Progenitor cell of endocrine pancreas (in vitro differentiated cells): ENCODE measurements at regions not wholly inside any gene's neighbourhood (a gene's known extent, or its start where the extent isn't known, plus 50 kb on each side); places are given as distances from the start of the nearest gene placed in this dataset.

Experiments
- DNase-seq: peaks from one replicate; pipeline ENCODE4 v3.0.0; 2021; ENCODE audit warnings: low spot score; ENCODE audit not compliant: unreplicated experiment
- H3K27ac Mint-ChIP-seq: 2 replicates; pipeline ENCODE4 v1.8.0; 2021; ENCODE audit warnings: mild to moderate bottlenecking, moderate library complexity, mixed read lengths
- H3K27me3 Mint-ChIP-seq: 2 replicates; pipeline ENCODE4 v1.8.0; 2021; ENCODE audit warnings: mixed read lengths
- H3K36me3 Mint-ChIP-seq: 2 replicates; pipeline ENCODE4 v1.8.0; 2022; ENCODE audit warnings: mixed read lengths; ENCODE audit not compliant: insufficient read depth
- H3K4me1 Mint-ChIP-seq: 2 replicates; pipeline ENCODE4 v1.8.0; 2021; ENCODE audit warnings: low read depth, mixed read lengths
- H3K4me3 Mint-ChIP-seq: 2 replicates; pipeline ENCODE4 v1.8.0; 2021; ENCODE audit warnings: low read depth, mild to moderate bottlenecking, moderate library complexity, mixed read lengths
- H3K9me3 Mint-ChIP-seq: 2 replicates; pipeline ENCODE4 v1.8.0; 2021; ENCODE audit warnings: low read depth, mixed read lengths
- TF ChIP-seq, protein P1 (sequence below): fragments of 200-600 bp; sonication (generic); IDR thresholded peaks from one replicate; pipeline ENCODE4 v1.5.0; 2021; ENCODE audit warnings: antibody characterized with exemption, mild to moderate bottlenecking; ENCODE audit not compliant: unreplicated experiment

DNA sequence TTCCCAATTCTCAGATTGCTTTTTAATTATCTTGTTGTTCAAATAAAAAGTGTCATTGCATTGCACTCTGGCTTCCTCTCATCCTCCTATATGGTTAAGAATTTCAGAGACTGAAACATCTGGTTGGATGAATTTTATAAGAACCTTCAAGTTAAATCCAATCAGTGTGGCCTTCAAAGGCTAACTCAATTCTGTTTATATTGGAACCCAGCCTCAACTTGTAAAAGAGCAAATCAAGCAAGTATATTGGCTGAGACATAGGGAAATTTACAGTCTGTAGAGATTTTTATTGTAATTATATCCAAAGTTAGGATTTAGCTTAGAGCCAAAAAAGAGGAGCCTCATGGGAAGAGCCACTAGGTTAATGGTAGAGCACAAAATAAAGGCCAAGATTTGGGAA is 159.9 kb upstream of the FER start:
- TF ChIP-seq, protein P1, sequence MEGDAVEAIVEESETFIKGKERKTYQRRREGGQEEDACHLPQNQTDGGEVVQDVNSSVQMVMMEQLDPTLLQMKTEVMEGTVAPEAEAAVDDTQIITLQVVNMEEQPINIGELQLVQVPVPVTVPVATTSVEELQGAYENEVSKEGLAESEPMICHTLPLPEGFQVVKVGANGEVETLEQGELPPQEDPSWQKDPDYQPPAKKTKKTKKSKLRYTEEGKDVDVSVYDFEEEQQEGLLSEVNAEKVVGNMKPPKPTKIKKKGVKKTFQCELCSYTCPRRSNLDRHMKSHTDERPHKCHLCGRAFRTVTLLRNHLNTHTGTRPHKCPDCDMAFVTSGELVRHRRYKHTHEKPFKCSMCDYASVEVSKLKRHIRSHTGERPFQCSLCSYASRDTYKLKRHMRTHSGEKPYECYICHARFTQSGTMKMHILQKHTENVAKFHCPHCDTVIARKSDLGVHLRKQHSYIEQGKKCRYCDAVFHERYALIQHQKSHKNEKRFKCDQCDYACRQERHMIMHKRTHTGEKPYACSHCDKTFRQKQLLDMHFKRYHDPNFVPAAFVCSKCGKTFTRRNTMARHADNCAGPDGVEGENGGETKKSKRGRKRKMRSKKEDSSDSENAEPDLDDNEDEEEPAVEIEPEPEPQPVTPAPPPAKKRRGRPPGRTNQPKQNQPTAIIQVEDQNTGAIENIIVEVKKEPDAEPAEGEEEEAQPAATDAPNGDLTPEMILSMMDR = no peak
- Mint-ChIP-seq H3K9me3 (no peaks in the 10 kb centered on the region), H3K27me3 (no peaks in the 10 kb centered on the region), H3K4me3 (no peak overlapping the region), H3K4me1 (no peaks in the 10 kb centered on the region), H3K27ac (no peak overlapping the region), H3K36me3 (no peaks in the 10 kb centered on the region)
- DNase-seq = no peak

DNA sequence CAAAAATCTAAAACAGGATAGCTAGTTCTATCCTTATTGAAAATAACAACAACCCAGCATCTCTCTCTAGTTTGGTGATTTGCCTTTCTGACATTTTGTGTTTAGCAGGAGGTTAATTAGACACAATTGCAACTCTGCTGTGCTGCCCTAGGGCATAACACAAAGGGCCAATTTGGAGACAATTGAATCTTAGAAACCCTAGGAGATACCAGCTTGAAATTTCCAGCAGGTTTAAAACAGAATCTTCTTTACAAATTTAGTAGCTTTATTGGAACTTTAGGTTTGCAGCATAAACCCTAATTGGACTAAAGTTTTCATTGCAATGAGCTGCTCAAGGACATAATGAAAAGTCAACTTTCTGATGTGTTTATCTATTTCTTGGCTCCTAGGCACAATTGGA is 166.7 kb upstream of the FER start:
- no peaks in the 10 kb centered on the region for H3K36me3 Mint-ChIP-seq
- TF ChIP-seq, protein P1 = no peak
- no peak for DNase-seq
- H3K27me3 Mint-ChIP-seq = no peaks in the 10 kb centered on the region
- H3K9me3 Mint-ChIP-seq = peaks cover 11% of the 10 kb centered on the region
- no peak overlapping the region for H3K27ac Mint-ChIP-seq
- no peaks in the 10 kb centered on the region for H3K4me1 Mint-ChIP-seq
- H3K4me3 Mint-ChIP-seq = no peak overlapping the region

DNA sequence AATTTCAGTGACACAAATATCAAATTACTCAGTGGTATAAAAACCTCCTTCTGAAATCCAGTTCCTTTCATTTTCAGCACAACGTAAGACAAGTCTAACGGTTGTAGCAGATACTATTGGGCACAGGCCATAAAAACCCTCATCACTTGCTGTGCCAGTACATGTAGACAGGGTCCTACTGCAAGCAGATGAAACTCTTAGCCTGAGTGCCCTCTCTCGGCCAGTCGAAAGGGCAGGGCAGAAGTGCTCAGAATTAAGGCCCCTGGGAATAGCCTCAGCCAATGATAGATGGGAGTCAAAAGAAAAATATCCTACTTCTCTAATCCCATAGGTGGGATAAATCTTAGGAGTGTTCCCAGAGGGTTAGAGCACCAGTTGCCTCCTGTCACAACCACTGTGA is 168.5 kb upstream of the FER start:
- Mint-ChIP-seq H3K4me1 (no peaks in the 10 kb centered on the region), H3K27ac (no peak overlapping the region), H3K36me3 (no peaks in the 10 kb centered on the region), H3K9me3 (peaks cover 25% of the 10 kb centered on the region), H3K27me3 (no peaks in the 10 kb centered on the region), H3K4me3 (no peak overlapping the region)
- TF ChIP-seq, protein P1 = no peak
- DNase-seq = no peak

DNA sequence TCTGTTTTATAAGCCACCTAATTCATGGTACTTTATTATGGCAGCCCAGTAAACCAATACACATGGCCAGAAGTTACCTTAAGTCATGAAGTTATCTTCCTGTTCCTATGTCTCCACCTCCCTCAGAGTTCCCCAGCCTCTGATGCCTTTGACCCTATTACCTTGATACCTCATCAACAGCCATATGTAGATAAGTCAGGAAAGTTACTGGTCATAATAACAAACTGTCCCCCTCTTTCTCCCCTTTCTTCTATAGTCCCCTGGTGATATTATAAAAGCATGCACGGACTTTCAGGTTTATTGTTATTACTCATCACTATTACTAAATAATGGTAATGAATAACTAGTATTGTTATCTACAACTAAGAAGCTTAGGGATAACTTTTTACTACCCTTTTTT is 168.9 kb upstream of the FER start:
- DNase-seq = no peak
- TF ChIP-seq, protein P1 = no peak
- H3K4me1 Mint-ChIP-seq = no peaks in the 10 kb centered on the region
- H3K36me3 Mint-ChIP-seq = no peaks in the 10 kb centered on the region
- H3K4me3 Mint-ChIP-seq = no peak overlapping the region
- H3K27me3 Mint-ChIP-seq = no peaks in the 10 kb centered on the region
- H3K27ac Mint-ChIP-seq = no peak overlapping the region
- peaks cover 28% of the 10 kb centered on the region for H3K9me3 Mint-ChIP-seq

DNA sequence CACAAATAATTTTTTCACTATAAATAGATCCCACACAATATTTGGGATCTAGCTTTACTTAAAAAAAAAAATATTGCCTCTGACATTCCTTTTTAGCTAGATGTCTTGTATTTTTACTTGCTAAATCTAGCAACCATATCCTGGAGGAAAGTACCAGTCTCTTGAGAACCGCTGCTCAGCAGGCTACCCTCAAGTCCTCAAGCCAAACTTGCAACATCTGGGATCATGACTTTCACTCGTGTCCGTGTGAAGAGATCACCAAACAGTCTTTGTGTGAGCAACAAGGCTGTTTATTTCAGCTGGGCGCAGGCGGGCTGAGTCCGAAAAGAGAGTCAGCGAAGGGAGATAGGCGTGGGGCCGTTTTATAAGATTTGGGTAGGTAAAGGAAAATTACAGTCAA is 180.3 kb upstream of the FER start:
- DNase-seq = no peak
- Mint-ChIP-seq H3K27ac (no peak overlapping the region), H3K36me3 (no peaks in the 10 kb centered on the region), H3K9me3 (no peaks in the 10 kb centered on the region), H3K27me3 (no peaks in the 10 kb centered on the region), H3K4me3 (no peak overlapping the region), H3K4me1 (no peaks in the 10 kb centered on the region)
- TF ChIP-seq, protein P1 = no peak
